Mucosa of stomach (tissue), 1 donor: ENCODE measurements at regions not wholly inside any gene's neighbourhood (a gene's known extent, or its start where the extent isn't known, plus 50 kb on each side); places are given as distances from the start of the nearest gene placed in this dataset.
"Not testable (repeated sequence)": the region's sequence is repeated elsewhere in the genome, so short reads cannot be mapped to it uniquely, and the experiment has no call there.

Experiments
- H3K27me3 ChIP-seq: one replicate; pipeline ENCODE4 v1.7.0; 2013; ENCODE audit warnings: mild to moderate bottlenecking, low read length; ENCODE audit not compliant: control insufficient read depth, insufficient read depth
- H3K36me3 ChIP-seq: one replicate; pipeline ENCODE4 v1.7.0; 2013; ENCODE audit warnings: low read length; ENCODE audit not compliant: control insufficient read depth, insufficient read depth
- H3K4me1 ChIP-seq: one replicate; pipeline ENCODE4 v1.7.0; 2013; ENCODE audit warnings: mild to moderate bottlenecking, low read length; ENCODE audit not compliant: control insufficient read depth, insufficient read depth
- H3K4me3 ChIP-seq: one replicate; pipeline ENCODE4 v1.7.0; 2013; ENCODE audit warnings: low read length
- H3K9ac ChIP-seq: one replicate; pipeline ENCODE4 v1.7.0; 2013; ENCODE audit warnings: mild to moderate bottlenecking, low read length, moderate library complexity
- H3K9me3 ChIP-seq: one replicate; pipeline ENCODE4 v1.7.0; 2013; ENCODE audit warnings: mild to moderate bottlenecking, low read length, moderate library complexity; ENCODE audit not compliant: control insufficient read depth
- donor health status: Pancreatic carcinoma.

GRCh38 chr14:34055157-34055950, 104.5 kb upstream of the EGLN3 start:
- Histone ChIP-seq H3K36me3 (no peaks in the 10 kb centered on the region), H3K9ac (no peak overlapping the region)

DNA sequence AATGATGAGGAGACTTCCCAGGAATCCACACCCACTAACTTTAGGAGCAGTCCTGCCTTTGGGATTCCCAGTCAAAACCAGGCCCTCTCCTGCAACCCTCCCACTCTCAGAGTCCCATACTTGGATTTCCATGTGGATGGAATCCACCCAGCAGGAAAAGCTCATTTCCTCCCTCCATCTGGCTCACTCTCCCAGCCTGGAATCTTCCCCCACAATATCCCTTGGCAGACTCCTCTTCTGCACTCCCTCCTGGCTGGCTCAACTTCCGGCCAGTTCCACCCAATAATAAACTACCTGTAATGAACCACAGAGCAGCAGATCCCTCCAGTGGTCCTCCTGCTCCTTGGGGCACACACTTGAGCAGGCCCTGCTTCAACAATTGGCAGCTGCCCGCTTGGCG, 102.8 kb upstream of the EGLN3 start:
- no peaks in the 10 kb centered on the region for H3K9me3 ChIP-seq
- H3K27me3 ChIP-seq = no peaks in the 10 kb centered on the region
- no peak overlapping the region for H3K4me3 ChIP-seq
- H3K4me1 ChIP-seq = peaks cover 15% of the 10 kb centered on the region
- H3K36me3 ChIP-seq = no peaks in the 10 kb centered on the region
- no peak overlapping the region for H3K9ac ChIP-seq

More at GRCh38 chr14:34055157-34055950, 104.5 kb upstream of the EGLN3 start:
- no peaks in the 10 kb centered on the region for H3K9me3 ChIP-seq
- H3K4me1 ChIP-seq = peaks cover 22% of the 10 kb centered on the region
- H3K4me3 ChIP-seq = no peak overlapping the region
- H3K27me3 ChIP-seq = no peaks in the 10 kb centered on the region

DNA sequence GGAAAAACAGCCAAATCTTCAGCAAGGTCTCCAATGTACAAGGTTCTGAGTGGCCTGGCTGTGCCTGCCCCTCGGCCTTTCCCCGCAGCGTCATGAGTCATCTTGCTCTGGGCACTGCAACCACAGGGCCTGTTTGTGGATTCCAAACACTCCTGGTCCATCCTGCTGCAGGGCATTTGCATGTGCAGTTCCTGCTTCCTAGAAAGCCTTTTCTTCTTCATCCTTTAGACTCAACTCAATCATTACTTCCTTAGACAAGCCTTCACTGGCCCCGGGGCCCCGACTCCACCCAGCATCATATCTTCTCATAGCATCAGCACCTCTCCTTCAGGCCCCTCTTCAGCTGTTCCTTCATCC, 101.8 kb upstream of the EGLN3 start:
- peaks cover 15% of the 10 kb centered on the region for H3K4me1 ChIP-seq
- no peak overlapping the region for H3K9ac ChIP-seq
- H3K9me3 ChIP-seq = no peaks in the 10 kb centered on the region
- H3K4me3 ChIP-seq = no peak overlapping the region
- H3K36me3 ChIP-seq = no peaks in the 10 kb centered on the region
- H3K27me3 ChIP-seq = no peaks in the 10 kb centered on the region

- H3K4me1 ChIP-seq = peaks cover 15% of the 10 kb centered on the region
- no peak overlapping the region for H3K9ac ChIP-seq
- no peaks in the 10 kb centered on the region for H3K27me3 ChIP-seq
- no peaks in the 10 kb centered on the region for H3K36me3 ChIP-seq
- no peaks in the 10 kb centered on the region for H3K9me3 ChIP-seq
- no peak overlapping the region for H3K4me3 ChIP-seq
Observed at GRCh38 chr14:34051966-34052657, 101.2 kb upstream of the EGLN3 start.

DNA sequence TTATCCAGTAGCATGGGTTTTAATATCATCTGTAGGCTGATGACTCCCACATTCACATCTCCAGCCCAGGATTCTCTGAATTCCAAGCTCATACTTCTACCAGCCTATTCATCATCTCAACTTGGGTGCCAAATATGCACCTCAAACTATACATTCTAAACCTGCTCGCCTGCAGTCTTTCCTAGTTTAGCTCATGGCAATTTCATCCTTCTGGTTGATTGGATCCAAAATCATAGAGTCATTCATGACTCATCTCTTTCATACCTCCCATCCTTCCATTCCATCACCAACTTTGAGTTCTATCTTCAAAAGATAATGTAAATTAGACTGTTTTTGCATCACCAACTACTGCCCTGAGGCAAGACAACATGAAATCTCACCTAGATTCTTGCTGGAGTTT, 99.7 kb upstream of the EGLN3 start:
- Histone ChIP-seq H3K4me3 (no peak overlapping the region), H3K36me3 (no peaks in the 10 kb centered on the region), H3K9me3 (no peaks in the 10 kb centered on the region), H3K9ac (no peak overlapping the region), H3K4me1 (peaks cover 15% of the 10 kb centered on the region), H3K27me3 (no peaks in the 10 kb centered on the region)

DNA sequence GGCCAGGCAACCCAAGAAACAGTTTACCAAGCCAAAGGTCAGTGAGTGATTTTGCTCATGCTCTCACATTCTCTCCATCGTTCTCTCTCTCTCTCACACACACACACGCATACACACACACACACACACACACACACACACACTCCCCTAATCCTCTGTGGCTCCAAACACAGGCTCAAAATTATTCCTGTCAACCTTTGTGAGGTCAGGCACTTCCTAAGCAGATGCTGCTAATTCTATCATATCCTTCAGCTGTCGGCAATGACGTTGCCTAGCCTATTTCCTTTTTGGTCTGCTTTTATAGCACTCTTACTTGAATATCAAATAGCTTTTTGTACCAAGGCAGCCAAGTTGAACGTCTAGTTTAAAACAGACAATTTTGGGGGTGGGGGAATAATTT, 98.9 kb upstream of the EGLN3 start:
- Histone ChIP-seq H3K9ac (no peak overlapping the region), H3K4me1 (peaks cover 15% of the 10 kb centered on the region), H3K9me3 (no peaks in the 10 kb centered on the region), H3K4me3 (no peak overlapping the region), H3K27me3 (no peaks in the 10 kb centered on the region), H3K36me3 (no peaks in the 10 kb centered on the region)

GRCh38 chr14:34049187-34049586, 98.3 kb upstream of the EGLN3 start:
- not testable (repeated sequence) for H3K36me3 ChIP-seq, H3K27me3 ChIP-seq, H3K9me3 ChIP-seq, H3K4me3 ChIP-seq, H3K9ac ChIP-seq
- H3K4me1 ChIP-seq = peaks cover 17% of the 10 kb centered on the region

DNA sequence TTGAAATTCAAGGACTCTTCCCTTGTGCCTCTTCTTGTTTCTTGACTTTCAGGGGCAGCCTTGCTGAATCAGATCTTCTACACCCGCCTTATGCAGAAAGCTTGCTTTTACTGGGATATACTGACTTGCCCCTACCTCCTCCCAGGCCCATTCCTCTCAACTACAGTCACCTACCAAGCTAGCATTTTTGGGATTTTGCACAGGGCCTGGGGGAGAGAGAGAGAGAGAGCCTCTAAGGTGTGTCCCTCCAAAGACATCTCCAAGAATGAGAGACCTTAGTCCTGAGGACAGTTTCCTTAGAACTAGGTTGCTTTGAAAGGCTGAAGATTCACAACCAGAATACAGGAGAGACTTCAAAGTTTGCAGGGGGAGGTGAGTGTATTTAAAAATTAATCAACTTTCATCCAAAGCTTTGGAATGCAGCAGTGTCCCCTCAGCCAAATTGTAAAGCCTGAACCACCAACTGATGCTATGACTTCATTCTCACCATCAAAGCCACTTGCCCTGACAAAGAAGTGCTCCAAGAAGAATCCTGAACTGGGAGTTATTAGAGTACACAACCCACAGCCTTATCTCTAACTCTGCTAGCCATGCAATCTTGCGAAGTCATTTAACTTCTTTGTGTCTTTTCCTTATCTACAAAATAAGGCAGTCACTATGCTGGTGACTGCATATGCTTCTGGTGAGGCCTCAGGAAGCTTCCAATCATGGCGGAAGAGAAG, 96.1 kb upstream of the EGLN3 start:
- Histone ChIP-seq H3K9me3 (no peaks in the 10 kb centered on the region), H3K36me3 (no peaks in the 10 kb centered on the region), H3K9ac (no peak overlapping the region), H3K4me1 (peaks cover 12% of the 10 kb centered on the region), H3K27me3 (no peaks in the 10 kb centered on the region), H3K4me3 (no peak overlapping the region)

DNA sequence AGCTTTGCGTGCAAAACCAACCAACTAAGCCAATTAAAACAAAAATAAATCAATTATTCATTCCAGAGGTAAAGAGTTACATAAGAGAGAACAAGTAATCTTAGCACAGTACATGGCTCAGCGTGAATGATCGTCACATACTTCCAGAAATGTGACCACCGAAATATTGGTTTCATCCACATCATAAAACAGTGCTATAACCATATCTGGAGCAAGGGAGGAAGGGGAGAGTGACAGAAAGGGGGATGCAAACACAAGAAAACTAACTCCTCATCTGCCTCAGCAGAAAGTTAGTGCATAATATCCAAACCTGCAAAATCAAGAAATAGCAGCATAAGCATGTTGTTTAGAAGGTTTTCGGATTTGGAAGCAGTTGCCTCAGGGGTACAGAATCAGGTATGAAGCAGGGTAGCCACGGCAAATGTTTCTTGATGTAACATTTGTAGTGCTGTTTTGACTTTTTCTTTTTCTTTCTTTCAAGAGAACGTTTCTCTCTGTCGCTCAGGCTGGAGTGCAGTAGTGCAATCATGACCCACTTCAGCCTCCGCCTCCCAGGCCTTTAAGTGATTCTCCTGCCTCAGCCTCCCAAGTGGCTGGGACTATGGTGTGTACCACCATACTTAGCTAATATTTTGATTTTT, 93.9 kb upstream of the EGLN3 start:
- Histone ChIP-seq H3K27me3 (no peaks in the 10 kb centered on the region), H3K9ac (no peak overlapping the region), H3K4me3 (no peak overlapping the region), H3K36me3 (no peaks in the 10 kb centered on the region), H3K4me1 (peaks cover 12% of the 10 kb centered on the region), H3K9me3 (no peaks in the 10 kb centered on the region)

GRCh38 chr14:34044373-34044637, 93.4 kb upstream of the EGLN3 start:
- H3K9ac ChIP-seq = no peak overlapping the region
- H3K4me1 ChIP-seq = peaks cover 12% of the 10 kb centered on the region
- no peaks in the 10 kb centered on the region for H3K36me3 ChIP-seq
- H3K4me3 ChIP-seq = no peak overlapping the region
- no peaks in the 10 kb centered on the region for H3K9me3 ChIP-seq
- H3K27me3 ChIP-seq = no peaks in the 10 kb centered on the region

DNA sequence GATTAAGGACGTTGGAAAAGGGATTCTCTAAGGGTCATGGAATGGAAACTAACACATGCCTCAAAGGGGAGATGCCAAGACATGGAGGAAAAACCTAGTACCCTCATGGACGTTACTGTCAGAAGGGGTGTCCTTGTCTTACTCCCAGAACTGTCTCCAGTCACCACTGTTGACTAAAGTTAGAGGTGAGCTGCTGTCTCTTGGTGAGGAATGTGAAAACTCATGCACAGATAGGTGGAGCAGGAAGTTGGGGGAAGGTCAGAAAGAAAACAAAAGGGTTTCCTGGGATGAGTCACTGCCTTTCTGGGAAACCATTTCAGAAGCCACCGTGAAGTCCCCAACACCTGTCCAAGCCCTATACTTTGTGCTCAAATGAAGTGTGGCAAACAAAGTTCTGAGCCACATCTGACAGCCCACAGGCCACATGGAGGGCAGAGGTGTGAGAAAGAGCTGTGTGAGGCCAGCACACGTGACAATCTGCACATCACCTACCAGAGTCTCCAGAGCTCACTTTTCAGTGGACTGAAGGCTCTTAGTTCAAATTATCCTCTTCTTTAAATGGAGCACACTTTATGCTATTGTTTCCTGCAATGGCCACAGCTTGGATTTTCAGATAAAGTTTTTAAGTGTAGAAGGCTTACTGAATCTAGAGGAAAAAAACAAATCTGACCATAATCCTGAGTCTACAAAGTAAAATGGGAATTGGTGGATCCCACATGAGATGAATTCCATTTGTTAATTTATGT, 92.9 kb upstream of the EGLN3 start:
- H3K36me3 ChIP-seq = no peaks in the 10 kb centered on the region
- H3K4me1 ChIP-seq = peaks cover 13% of the 10 kb centered on the region
- H3K9ac ChIP-seq = no peak overlapping the region
- no peaks in the 10 kb centered on the region for H3K27me3 ChIP-seq
- no peak overlapping the region for H3K4me3 ChIP-seq
- no peaks in the 10 kb centered on the region for H3K9me3 ChIP-seq
